Activated naive CD4-positive, alpha-beta T cell treated with anti-CD3 and anti-CD28 coated beads, Interleukin-2, amount 50 U/mL, for 16 hours (primary cell): ENCODE measurements at regions not wholly inside any gene's neighbourhood (a gene's known extent, or its start where the extent isn't known, plus 50 kb on each side); places are given as distances from the start of the nearest gene placed in this dataset.
"Not testable (repeated sequence)": the region's sequence is repeated elsewhere in the genome, so short reads cannot be mapped to it uniquely, and the experiment has no call there.

Experiments used
- DNase-seq: peaks from one replicate; pipeline ENCODE4 v3.0.0-alpha.2; 2020

DNA sequence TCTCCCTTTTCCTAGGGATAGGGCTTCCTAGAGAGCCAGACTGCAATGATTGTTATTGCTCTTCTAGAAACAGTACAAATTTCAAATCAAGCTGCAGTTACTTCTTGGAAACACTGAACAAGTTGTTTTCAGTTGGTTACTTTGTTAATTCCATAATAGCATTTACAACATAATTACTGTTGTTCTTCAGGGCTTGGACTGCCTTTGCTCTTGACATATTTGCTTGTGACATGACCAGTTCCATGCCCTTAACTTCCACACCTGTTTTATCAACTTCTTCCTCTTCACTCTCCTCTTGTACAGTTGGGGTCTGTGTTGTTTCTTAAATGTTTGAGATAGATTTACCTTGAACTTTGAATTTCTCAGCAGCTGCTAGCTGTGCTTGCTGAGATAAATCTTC, 104.4 kb downstream of the SEC23IP start:
- no peak for DNase-seq

DNA sequence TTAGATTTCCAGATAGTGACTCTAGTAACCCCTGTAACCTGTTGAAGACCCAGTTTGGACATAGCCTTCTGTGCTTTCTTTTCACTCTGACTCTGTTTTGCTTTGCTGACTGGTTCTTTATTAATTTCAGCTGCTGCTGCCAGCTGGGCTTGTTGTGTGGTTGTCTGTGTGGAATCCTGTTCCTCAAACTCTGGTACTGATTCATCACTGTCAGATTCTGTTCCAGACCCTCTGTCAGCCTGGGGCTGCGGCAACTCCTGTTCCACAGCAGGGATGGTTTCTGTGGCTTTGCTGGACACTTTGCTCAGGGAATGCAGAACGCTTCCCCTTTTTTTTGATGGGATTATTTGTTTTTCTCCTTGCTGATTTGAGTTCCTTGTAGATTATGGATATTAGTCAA, 104.9 kb downstream of the SEC23IP start:
- DNase-seq = no peak

DNA sequence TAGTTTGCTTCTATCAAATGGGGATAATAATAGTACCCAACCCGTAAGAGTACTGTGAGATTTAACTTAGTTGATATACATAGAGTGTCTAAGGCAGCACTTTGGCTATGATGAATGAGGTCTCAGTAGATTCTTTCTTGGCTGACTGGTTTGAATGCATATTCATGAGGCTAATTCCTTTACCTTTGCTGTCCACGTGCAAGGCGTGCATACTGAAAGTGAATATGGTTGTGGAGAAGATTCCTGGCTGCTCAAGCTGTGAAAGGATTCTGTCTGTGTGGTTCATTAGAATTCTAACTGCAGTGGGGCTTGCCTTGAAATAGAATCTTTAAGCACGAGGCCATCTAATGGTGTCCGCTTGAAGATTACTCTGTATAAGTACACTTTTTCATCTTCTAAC, 110.3 kb downstream of the SEC23IP start:
- no peak for DNase-seq

DNA sequence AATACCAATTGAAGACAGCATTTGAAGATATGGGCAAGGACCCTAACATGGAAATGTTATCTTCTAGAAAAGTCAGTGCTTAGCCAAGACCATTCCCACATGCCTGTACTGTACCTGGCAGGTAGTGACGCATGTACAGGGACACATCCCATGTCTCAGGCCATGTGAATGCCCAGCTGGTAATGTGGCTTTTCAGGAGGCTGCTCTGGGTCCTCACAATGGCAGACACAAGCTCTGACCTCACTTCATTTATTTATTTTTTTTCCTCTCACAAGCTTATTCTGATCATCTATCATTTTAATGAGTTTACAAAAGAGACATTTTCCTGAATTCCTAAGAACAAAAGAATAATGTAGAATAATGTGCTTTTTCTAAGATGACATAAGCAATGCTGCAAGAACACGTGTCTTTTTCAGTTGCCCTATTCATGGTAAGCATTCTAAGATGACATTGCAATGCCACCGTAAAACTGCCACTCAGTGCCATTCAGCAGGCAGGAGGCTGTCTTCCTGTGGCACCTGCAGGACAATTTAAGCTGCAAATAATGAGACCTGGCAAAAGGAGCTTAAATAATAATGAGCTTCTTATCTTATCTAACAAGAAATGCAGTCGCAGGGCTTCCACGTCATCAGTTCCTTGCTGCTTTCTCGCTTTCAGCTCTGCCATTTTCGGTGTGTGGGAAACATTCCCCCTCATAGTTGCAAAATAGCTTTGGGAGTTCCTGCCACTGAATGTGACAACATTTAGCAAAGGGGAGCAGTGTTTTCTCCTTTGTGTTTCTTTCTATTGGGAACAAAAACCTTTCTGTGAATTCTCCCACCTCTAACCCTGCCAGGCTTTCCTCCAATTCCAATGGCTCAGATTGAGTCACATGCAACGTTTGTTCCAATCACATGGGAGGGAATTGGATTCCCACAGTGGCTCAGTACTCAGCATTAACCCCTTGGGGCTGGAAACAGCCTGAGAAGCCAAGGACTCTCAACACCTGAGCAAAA, 113.0 kb downstream of the SEC23IP start:
- no peak for DNase-seq

DNA sequence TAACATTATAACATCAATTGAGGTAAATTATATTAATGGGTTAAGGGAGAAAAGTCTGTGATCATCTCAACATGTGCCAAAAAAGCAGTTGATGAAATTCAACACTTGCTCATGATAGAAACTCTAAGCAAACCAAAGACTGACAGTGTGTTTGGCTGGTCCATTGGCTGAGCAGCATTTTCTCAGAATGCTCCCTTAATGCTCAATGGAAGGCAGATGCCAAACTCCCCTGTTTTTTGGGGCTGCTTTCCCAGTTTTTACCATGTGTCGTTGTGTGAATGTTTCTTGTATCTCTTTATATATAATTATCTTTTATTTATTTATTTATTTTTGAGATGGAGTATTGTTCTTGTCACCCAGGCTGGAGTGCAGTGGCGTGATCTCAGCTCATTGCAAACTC, 114.7 kb downstream of the SEC23IP start:
- no peak for DNase-seq

DNA sequence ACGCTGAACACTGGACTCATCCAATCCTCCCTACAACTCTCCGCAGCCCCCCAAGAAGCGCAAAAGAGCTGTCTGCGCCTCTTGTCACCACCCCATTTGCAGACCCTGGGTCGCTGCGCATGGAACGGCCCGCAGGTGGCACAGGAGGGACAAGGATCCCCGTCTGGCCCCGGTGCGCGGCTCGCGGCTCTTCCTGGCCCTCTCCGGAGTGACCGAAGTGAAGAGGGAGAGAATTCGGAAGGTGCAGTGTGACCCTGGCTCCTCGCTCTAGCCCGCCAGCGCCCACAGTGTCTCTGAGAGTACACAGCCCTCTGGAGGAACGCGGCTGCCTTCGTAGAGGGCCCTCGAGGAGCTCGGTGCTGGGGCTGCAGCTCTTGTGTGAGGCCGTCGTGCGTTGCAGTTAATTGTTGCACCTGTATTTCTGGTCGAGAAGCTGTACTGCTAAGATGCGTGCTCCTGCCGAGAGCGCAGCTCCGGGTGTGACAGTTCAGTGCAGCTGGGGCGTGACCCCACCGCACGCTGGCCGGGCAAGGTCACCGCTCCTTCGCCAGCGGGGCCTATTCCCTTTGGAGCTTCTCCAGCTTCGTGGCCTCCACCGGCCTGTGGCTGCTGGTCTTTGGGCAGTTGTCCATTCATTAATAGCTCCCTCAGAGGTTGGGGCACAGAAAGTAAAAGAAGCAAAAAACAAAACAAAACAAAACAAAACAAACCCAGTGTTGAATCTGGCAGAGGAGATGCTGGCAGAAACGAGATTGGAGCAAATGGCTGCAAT, 119.0 kb downstream of the SEC23IP start:
- no peak for DNase-seq

DNA sequence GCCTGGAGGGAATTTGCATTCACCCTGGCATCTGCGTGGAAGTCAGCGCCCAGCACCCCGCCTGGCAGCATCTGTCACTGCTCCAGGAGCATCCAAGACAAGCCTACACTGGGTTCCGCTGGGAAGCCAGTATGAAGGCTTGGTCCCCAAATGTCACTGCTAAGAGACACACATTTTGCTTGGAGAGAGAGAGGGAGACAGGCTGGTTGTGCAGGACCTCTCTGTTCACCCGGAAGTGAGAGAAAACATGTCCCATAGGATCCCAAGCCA, 119.5 kb downstream of the SEC23IP start:
- no peak for DNase-seq

DNA sequence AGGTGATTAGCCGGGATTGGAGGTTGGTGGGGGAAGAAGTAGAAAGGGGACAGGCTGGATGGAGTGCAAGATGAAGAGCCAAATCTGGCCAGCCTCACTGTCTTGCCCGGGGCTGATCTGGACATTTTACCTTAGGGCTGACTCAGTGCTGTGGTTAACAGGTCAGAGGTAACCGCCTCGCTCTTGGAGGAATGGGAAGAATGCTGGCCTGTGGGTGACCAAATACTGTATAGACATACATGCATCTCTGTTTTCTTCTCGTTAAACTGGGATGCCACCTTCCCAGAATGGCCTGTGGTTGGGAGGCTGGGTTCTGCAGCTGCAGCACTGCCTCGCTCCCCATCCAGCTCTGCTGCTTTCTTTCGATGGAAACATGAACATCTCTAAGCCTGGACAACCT, 120.0 kb downstream of the SEC23IP start:
- DNase-seq = no peak

DNA sequence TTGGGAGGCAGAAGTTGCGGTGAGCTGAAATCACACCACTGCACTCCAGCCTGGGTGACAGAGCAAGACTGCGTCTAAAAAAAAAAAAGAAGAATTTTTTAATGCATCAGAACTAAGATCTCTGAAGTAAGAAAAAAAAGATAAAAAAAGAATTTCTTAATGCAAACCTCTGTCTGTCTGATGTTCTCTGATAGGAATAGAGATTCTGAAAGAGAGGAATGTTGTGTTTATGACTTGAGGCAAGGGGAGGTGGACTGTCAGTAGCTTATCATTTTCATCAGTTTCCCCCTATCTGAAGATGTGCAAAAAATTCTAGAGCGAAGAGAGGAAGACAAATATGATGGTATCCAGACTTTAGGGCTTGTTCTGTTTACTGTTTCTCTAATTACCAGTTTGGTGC, 121.5 kb downstream of the SEC23IP start:
- DNase-seq = no peak

DNA sequence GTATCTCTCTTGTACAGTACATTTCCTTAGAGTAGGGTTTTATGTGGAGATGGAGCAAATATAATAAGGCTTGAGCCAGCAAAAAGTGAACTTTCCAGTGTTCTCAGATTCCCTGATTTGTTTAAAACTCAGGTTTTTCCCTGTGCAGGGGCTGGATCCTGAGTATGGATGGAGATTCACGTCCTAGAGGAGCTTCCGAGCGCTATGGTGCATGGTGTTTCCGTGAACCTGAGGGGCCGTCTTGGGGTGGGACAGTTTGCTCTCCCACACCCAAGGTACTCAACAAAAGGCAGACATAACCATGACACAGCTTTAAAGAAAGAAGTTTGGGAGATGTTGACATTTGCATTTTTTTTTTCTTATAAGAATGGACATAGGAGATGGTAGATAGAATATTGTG, 122.5 kb downstream of the SEC23IP start:
- no peak for DNase-seq

DNA sequence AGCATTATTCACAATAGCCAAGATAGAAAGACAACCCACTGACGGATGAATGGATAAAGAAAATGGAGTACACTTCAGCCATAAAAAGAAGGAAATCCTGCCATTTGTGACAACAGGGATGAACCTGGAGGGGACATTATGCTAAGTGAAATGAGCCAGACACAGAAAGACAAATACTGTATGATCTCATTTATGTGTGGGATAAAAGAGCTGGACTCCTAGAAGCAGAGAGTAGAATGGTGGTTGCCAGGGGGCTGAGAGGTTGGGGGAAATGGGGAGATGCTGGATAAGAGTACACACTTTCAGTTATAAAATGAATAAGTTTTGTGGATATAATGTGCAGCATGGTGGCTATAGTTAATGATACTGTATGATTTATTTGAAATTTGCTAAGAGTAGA, 124.4 kb downstream of the SEC23IP start:
- DNase-seq = no peak

DNA sequence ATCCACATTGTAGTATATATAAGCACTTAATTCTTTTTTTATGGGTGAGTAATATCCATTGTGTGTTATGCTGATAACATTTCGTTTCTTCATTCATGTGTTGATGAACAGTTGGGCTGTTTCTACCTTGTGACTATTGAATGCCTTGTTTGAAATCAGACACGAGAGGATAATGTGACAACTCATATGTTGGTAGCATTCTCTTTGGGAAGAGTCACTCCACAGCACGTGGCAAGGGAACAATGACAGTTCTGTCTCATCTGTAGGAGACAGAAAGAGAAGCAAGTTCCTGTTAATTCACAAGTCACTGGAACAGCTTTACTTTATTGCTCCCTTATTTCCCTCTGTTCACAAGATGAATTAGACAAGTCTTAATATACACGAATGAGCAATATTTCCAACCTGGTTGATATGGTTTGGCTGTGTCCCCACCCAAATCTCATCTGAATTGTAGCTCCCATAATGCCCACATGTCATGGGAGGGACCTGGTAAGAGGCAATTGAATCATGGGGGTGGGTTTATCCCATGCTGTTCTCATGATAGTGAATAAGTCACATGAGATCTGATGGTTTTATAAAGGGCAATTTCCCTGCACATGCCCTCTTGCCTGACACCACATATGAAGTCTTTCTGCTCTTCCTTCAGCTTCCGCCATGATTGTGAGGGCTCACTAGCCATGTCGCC, 125.3 kb downstream of the SEC23IP start:
- no peak for DNase-seq

DNA sequence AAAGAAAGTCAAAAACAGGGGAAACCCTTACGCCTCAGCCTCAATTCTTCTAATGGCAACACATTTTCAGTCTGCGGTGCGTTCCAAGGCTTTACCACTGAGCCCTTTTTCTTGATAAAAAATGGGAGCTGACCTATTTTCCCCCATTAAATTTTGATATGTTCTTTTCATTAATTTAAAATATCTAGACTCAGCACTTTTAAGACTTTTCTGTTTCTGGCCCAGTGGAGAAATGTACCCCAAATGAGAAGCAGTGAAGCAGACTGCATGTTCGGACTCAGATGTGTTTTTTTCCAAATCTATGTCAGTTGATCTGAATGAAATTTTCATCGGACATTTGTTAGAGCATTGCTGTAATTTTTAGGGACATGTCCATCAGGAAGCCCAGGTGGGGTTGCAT, 126.2 kb downstream of the SEC23IP start:
- no peak for DNase-seq

DNA sequence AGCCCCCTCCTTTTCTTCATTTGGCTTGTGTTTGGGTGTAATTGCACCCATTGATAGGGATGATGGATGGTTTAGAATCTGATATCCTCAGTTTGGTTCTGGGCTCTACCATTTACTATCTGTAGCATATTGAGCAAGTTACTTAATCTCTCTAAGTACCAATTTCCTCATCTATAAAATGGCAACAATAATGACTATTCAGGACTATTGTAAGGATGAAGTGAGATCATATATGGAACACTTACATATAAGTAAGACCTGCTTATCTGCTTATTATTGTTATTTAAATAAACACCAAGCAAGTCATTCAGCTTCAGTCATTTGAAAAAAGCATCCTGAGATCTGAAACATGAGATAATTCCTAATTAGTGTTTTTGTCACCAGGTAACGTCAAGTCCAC, 127.0 kb downstream of the SEC23IP start:
- no peak for DNase-seq

DNA sequence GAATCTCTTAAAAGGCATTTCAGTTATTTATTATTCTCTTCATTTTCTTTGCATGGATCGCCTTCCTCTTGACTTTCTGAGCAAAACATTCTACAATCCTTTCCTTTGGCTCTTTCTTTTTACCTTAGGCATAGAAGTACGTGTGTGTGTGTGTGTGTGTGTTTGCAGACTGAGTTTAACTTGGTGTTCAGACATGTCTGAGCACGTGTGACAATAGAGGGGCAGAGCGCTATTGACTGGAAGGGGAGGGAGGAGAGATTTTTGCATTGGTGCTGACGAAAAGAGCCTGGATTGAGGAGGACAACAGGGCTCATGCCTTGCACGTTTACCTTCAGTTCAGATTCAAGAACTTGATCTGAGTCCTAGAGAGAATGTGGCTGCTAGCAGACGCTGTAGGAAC, 129.8 kb downstream of the SEC23IP start:
- no peak for DNase-seq

DNA sequence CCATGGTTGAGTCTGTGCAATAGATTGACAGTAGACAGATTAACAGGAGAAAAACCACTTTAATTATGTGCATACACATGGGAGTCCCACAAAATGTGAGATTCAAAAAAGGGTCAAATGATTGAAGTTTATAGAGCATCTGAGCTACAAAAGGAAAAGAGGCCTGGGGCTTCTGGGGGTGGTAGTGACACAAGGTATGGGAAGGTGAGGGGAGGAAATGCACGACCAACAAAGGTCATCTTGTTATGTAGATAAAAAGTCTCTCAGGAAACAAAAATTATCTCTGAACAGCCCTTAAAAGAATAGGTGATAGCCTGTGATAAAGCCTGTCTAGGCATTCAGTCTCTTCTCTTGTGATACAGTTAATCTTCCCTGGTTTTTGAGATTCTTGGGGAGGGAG, 141.7 kb downstream of the SEC23IP start:
- DNase-seq = no peak

DNA sequence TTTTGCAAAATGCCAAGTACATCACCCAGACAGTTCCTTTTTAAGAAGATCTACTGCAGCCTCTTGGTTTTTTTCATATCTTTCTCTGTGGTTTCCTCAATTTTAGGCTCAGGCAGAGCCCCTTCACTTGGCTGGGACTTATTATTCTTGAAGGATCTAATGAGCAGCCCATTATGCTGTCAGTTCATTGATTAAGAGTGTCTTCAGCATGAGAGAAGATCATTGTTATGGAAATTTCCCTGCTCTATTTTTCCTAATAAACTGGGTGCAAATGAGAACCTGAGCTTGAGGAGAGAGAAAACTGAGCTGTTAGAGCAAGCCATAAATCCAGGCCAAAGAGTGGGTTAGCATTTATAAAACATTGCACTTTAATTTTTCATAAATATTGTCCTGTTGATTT, 146.5 kb downstream of the SEC23IP start:
- no peak for DNase-seq

DNA sequence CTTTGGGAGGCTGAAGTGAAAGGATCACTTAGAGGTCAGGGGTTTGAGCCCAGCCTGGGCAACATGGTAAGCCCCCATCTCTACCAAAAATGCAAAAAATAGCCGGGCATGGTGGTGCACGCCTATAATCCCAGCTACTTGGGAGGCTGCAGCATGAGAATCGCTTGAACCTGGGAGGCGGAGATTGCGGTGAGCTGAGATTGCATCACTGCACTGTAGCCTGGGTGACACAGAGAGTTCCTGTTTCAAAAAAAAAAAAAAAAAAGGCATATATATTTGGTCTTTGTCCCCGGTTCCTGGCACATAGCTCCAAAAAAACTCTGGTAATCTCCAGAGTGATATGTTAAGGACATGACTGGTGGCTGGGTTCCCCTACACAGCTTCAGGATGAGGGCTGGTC, 147.3 kb downstream of the SEC23IP start:
- DNase-seq = no peak

DNA sequence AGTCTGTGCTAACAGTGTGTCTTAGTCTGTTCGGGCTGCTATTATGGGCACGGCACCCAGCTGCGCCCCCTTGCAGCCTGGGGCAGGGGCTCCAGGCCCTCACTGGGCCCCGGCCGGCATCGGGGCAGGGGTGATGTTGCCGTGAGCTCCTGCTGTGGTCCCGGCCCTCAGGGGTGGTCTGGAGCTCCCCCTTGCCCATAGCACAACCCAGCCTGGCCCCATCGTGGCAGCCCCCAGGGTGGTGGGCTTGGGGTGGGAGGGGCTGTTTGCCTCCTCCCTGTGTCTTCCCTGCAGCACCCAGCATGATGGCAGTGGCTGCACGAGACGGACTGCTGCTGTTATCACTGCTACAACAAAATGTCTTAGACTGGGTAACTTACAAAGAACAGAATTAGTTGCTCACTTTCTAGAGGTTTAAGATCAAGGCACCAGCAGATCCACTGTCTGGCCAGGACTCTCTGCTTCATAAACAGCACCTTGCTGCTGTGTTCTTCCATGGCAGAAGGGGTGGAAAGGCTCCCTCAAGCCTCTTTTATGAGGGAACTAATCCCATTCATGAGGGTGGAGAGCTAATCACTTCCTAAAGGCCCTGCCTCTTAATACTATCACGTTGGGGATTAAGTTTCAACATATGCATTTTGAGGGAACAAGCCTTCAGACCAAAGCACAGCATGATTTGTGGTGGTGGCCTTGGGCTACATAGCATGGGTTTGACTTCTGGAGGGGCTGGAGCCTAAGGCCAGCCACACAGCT, 149.5 kb downstream of the SEC23IP start:
- no peak for DNase-seq

DNA sequence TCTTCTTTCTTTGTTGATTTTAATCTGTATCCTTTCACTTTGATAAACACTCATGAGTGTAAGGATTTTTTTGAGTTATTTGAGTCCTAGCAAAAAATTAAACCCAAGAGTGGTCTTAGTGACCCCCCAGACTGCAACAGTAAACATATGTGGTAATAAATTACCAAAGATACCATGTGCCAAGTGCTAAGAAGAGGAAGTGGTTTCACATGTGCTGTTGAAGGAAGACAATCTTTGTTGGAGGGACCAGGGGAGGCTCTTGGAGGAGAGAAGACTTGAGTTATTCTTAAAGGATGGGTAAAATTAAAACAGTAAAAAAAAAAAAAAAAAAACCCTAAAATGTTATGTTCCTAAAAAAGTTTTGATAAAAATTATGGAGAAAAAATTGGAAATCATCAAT, 150.2 kb downstream of the SEC23IP start:
- no peak for DNase-seq

DNA sequence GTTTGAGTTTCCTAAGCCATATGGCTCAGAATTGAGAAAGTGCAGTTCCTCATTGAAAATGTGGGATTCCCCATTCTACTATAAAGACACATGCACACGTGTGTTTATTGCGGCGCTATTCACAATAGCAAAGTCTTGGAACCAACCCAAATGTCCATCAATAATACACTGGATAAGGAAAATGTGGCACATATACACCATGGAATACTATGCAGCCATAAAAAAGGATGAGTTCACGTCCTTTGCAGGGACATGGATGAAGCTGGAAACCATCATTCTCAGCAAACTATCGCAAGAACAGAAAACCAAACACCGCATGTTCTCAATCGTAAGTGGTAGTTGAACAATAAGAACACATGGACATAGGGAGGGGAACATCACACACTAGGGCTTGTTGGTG, 154.8 kb downstream of the SEC23IP start:
- DNase-seq = not testable (repeated sequence)

DNA sequence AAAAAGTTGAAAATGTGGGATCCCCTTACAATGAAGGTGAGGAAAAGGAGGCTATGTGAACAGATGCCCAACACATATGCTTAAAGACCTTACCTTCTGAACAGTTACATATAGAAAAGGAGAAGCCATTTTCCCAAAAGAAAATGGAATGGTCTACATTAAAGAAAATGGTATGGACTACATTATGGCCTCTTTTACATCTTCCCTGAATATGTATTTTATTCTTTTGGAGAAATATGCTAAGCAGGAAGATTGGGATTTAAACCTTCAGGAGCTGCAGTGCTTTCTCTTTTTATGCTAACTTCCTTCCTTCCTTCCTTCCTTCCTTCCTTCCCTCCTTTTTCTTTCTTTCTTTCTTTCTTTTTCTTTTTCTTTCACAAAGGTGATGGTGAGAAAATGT, 155.4 kb downstream of the SEC23IP start:
- no peak for DNase-seq

DNA sequence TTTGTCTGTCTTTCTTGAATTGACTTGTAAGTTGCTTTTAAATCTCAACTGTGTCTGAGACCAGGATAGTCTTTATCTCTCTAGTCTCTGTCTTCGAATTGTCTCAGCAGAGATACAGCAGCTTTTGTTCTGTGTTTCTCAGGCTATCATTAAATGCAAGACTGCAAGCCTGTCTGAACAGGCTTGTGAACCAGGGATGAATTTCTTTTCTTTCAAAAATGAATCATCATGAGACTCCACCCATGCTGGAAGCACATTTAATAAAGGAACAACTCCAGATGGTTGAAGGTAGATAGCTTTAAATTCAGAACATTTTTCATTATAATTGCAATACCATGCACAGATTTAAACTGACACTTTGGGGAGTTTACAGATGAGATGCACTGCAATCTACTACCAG, 155.9 kb downstream of the SEC23IP start:
- DNase-seq = no peak
